Stomach (tissue), 8 donors: ENCODE measurements at regions not wholly inside any gene's neighbourhood (a gene's known extent, or its start where the extent isn't known, plus 50 kb on each side); places are given as distances from the start of the nearest gene placed in this dataset.

Experiments used
- DNase-seq, 2 donors: peaks; one replicate each; pipeline versions ENCODE4 v3.0.0 to v3.0.0-alpha.2; 2013 to 2019
- H3K27ac ChIP-seq, 5 donors: fragments of 200-600 bp in 4 of 5; sonication (generic) in 4 of 5; one replicate each; pipeline ENCODE4 v1.5.1; 2013 to 2019; ENCODE audit warnings: mild to moderate bottlenecking in 1 of 5, moderate library complexity in 1 of 5
- H3K27me3 ChIP-seq, 3 donors: fragments of 200-600 bp; sonication (generic); one replicate each; pipeline ENCODE4 v1.5.1; 2017 to 2019; ENCODE audit warnings: mixed run types in 1 of 3
- H3K36me3 ChIP-seq, 4 donors: fragments of 200-600 bp; sonication (generic); 1 replicate in 3 of 4; 2 replicates in 1 of 4; pipeline ENCODE4 v1.5.1; 2016 to 2019
- H3K4me1 ChIP-seq, 4 donors: fragments of 200-600 bp; sonication (generic); one replicate each; pipeline ENCODE4 v1.5.1; 2016 to 2019
- H3K4me3 ChIP-seq, 4 donors: fragments of 200-600 bp; sonication (generic) in 3 of 4; one replicate each; pipeline ENCODE4 v1.5.1; 2016 to 2019; ENCODE audit warnings: mild to moderate bottlenecking in 1 of 4
- H3K9me3 ChIP-seq, 4 donors: fragments of 200-600 bp; sonication (generic); one replicate each; pipeline ENCODE4 v1.5.1; 2016 to 2019
- CTCF ChIP-seq, 7 experiments: fragments of 450-650 bp in 4 of 7; fragments of 200-600 bp in 3 of 7; sonication (generic) in 3 of 7; IDR thresholded peaks; one replicate each; pipeline ENCODE4 v1.5.1; 2016 to 2019; ENCODE audit warnings: antibody characterized with exemption in 7 of 7, control low read depth in 2 of 7, mild to moderate bottlenecking in 1 of 7
- EP300 ChIP-seq: sonication (generic); formaldehyde crosslinking; IDR thresholded peaks from one replicate; pipeline ENCODE4 v1.6.1; 2017; ENCODE audit warnings: antibody characterized with exemption
- POLR2A ChIP-seq, 4 donors: fragments of 450-650 bp; IDR thresholded peaks; one replicate each; pipeline ENCODE4 v1.6.1; 2016; ENCODE audit warnings: antibody characterized with exemption in 4 of 4, control low read depth in 2 of 4, mild to moderate bottlenecking in 1 of 4, moderate library complexity in 1 of 4
- POLR2AphosphoS5 ChIP-seq, 3 donors: sonication (generic); formaldehyde crosslinking; IDR thresholded peaks; one replicate each; pipeline ENCODE4 v1.6.1; 2016; ENCODE audit warnings: antibody characterized with exemption in 3 of 3
- WGBS, 5 donors: extraction: QIAGEN DNeasy Blood & Tissue Kit in 3 of 5; methylation state at CpG; one replicate each; pipeline versions ENCODE4 v1.1.5 to v1.1.7; 2013 to 2018; 5-methylcytosine and 5-hydroxymethylcytosine counted together
- intact Hi-C: fragments of 100-400 bp; cut with DNase I; formaldehyde crosslinking; loops from one replicate; pipeline ENCODE4 v1.15.1; 2023; ENCODE audit warnings: low total_unique reads
- donor health status: healthy with polysubstance abuse.
- donor health status: Bipolar disorder and iron deficiency.
- donor health status: healthy.

GRCh38 chr15:81524496-81524895 is 150.5 kb upstream of the TMC3 start:
- no peaks in the 10 kb centered on the region for H3K4me1 ChIP-seq
- H3K4me3 ChIP-seq: no peak overlapping the region
- no peak for DNase-seq
- intact Hi-C loops: no loop called here
- TF ChIP-seq CTCF (IDR thresholded peaks at IDR 0.05) (no peak), POLR2AphosphoS5 (IDR thresholded peaks at IDR 0.05) (no peak), EP300 (no peak), POLR2A (IDR thresholded peaks at IDR 0.05) (no peak)
- H3K27ac ChIP-seq: no peak overlapping the region
- WGBS, 5 donors: 83 to 98% (median 95%) methylated on average over 1 of the region's 1 CpG
- no peaks in the 10 kb centered on the region for H3K9me3 ChIP-seq
- no peaks in the 10 kb centered on the region for H3K27me3 ChIP-seq
- no peaks in the 10 kb centered on the region for H3K36me3 ChIP-seq

GRCh38 chr15:81523867-81524266 is 149.9 kb upstream of the TMC3 start:
- TF ChIP-seq POLR2A (IDR thresholded peaks at IDR 0.05) (no peak), EP300 (no peak), POLR2AphosphoS5 (IDR thresholded peaks at IDR 0.05) (no peak), CTCF (IDR thresholded peaks at IDR 0.05) (no peak)
- intact Hi-C loops: no loop called here
- Histone ChIP-seq H3K27me3 (no peaks in the 10 kb centered on the region), H3K4me1 (no peaks in the 10 kb centered on the region), H3K27ac (no peak overlapping the region), H3K36me3 (no peaks in the 10 kb centered on the region), H3K9me3 (no peaks in the 10 kb centered on the region), H3K4me3 (no peak overlapping the region)
- DNase-seq: no peak
- WGBS, 5 donors: 63 to 81% (median 66%) methylated on average over 2 of the region's 2 CpGs

- H3K27ac ChIP-seq: no peak overlapping the region
- no peaks in the 10 kb centered on the region for H3K36me3 ChIP-seq
- no peak for DNase-seq
- no peaks in the 10 kb centered on the region for H3K27me3 ChIP-seq
- no peaks in the 10 kb centered on the region for H3K9me3 ChIP-seq
- WGBS, 5 donors: 85 to 95% (median 91%) methylated on average over 2 of the region's 2 CpGs
- no peak overlapping the region for H3K4me3 ChIP-seq
- TF ChIP-seq POLR2AphosphoS5 (IDR thresholded peaks at IDR 0.05): no peak
- TF ChIP-seq POLR2A (IDR thresholded peaks at IDR 0.05): no peak
- TF ChIP-seq CTCF (IDR thresholded peaks at IDR 0.05): no peak
- TF ChIP-seq EP300: no peak
- no peaks in the 10 kb centered on the region for H3K4me1 ChIP-seq
- intact Hi-C loops: no loop called here
These were observed 146.5 kb upstream of the TMC3 start for GRCh38 chr15:81520480-81520879.

GRCh38 chr15:81516461-81516860 is 142.4 kb upstream of the TMC3 start:
- no peaks in the 10 kb centered on the region for H3K9me3 ChIP-seq
- H3K27me3 ChIP-seq: no peaks in the 10 kb centered on the region
- no peaks in the 10 kb centered on the region for H3K36me3 ChIP-seq
- H3K27ac ChIP-seq: no peak overlapping the region
- DNase-seq: no peak
- no peak overlapping the region for H3K4me3 ChIP-seq
- WGBS, 5 donors: 55 to 82% (median 63%) methylated on average over 3 of the region's 3 CpGs
- intact Hi-C loops: no loop called here
- H3K4me1 ChIP-seq: no peaks in the 10 kb centered on the region
- TF ChIP-seq CTCF (IDR thresholded peaks at IDR 0.05) (no peak), POLR2A (IDR thresholded peaks at IDR 0.05) (no peak), POLR2AphosphoS5 (IDR thresholded peaks at IDR 0.05) (no peak), EP300 (no peak)
